DND-41 (cell line): ENCODE measurements at regions not wholly inside any gene's neighbourhood (a gene's known extent, or its start where the extent isn't known, plus 50 kb on each side); places are given as distances from the start of the nearest gene placed in this dataset.

Source experiments
- EZH2 ChIP-seq: IDR thresholded peaks from 3 replicates; pipeline ENCODE4 v1.6.1; 2012; ENCODE audit warnings: borderline replicate concordance, low read depth, mild to moderate bottlenecking, moderate library complexity, low read length, inconsistent platforms; ENCODE audit not compliant: severe bottlenecking
- TF ChIP-seq, protein P1 (sequence below): IDR thresholded peaks from 2 replicates; pipeline ENCODE4 v1.5.1; 2012; ENCODE audit warnings: borderline replicate concordance, low read length, moderate library complexity, mild to moderate bottlenecking; ENCODE audit not compliant: poor library complexity, severe bottlenecking; ENCODE audit errors: extremely low read depth

DNA sequence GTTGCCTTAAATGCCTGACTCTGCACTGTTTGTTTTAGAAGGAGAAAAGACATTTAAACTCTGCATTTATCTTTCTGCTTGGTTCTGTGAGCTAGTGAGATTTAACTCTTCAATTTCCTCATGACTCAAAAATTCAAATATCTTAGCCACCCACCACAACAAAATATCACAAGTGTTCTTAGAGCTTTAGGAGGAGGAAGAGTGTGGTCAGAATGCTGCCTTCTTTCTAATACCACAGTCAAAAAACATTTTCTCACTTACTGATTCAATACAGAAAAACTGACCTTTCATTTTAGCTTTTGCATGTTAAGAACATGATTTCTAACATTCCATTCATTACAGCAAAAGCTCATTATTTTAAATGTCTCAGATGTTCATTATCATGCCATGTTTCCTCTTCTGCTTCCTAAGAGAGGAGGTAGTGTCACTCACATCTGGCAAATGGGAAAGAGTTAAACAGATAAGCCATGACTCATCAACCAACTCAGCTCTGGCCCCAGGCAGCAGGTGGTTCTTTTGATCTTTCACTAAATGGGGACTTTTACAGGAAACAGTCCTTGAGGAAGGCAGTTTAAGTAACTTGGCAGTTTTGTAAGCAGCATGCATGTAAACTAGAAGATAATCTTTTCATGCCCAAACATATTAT is 56.4 kb upstream of the RNU6-8 start:
- TF ChIP-seq, protein P1, sequence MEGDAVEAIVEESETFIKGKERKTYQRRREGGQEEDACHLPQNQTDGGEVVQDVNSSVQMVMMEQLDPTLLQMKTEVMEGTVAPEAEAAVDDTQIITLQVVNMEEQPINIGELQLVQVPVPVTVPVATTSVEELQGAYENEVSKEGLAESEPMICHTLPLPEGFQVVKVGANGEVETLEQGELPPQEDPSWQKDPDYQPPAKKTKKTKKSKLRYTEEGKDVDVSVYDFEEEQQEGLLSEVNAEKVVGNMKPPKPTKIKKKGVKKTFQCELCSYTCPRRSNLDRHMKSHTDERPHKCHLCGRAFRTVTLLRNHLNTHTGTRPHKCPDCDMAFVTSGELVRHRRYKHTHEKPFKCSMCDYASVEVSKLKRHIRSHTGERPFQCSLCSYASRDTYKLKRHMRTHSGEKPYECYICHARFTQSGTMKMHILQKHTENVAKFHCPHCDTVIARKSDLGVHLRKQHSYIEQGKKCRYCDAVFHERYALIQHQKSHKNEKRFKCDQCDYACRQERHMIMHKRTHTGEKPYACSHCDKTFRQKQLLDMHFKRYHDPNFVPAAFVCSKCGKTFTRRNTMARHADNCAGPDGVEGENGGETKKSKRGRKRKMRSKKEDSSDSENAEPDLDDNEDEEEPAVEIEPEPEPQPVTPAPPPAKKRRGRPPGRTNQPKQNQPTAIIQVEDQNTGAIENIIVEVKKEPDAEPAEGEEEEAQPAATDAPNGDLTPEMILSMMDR, result no peak
- no peak for TF ChIP-seq EZH2
